DOHH2 (cell line): ENCODE measurements at regions not wholly inside any gene's neighbourhood (a gene's known extent, or its start where the extent isn't known, plus 50 kb on each side); places are given as distances from the start of the nearest gene placed in this dataset.

Experiments
- EZH2phosphoT487 ChIP-seq: fragments of 200-600 bp; sonication (generic); IDR thresholded peaks from 2 replicates; pipeline ENCODE4 v1.6.1; 2017; ENCODE audit warnings: borderline replicate concordance, mild to moderate bottlenecking, antibody characterized with exemption, low read length, moderate library complexity, mixed read lengths
- TF ChIP-seq, protein P1 (sequence below): fragments of 200-600 bp; sonication (generic); IDR thresholded peaks from one replicate; pipeline ENCODE4 v1.5.1; 2014; ENCODE audit warnings: antibody characterized with exemption, mild to moderate bottlenecking, low read depth, low read length; ENCODE audit not compliant: poor library complexity, severe bottlenecking

DNA sequence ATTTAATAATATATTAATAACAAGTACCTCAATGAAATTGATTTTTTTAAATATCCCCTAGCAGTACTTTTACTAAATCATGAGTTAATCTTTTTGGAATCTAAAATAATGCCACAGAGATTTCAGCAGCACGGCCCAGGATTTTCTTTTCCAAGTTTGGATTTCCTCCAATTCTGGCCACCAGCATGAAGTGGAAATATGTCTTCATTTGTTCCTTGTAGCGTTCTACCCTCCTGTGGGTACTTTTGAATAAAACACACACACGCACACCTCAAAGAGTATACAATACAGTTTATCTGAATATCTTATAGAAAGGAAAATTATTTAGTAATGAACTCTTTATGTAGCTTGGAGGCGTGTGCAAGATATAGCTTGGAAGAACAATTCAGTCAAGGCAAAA is 125.1 kb upstream of the STT3B start:
- TF ChIP-seq, protein P1, sequence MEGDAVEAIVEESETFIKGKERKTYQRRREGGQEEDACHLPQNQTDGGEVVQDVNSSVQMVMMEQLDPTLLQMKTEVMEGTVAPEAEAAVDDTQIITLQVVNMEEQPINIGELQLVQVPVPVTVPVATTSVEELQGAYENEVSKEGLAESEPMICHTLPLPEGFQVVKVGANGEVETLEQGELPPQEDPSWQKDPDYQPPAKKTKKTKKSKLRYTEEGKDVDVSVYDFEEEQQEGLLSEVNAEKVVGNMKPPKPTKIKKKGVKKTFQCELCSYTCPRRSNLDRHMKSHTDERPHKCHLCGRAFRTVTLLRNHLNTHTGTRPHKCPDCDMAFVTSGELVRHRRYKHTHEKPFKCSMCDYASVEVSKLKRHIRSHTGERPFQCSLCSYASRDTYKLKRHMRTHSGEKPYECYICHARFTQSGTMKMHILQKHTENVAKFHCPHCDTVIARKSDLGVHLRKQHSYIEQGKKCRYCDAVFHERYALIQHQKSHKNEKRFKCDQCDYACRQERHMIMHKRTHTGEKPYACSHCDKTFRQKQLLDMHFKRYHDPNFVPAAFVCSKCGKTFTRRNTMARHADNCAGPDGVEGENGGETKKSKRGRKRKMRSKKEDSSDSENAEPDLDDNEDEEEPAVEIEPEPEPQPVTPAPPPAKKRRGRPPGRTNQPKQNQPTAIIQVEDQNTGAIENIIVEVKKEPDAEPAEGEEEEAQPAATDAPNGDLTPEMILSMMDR, result no peak
- TF ChIP-seq EZH2phosphoT487, result no peak
